HG03460 (cell line): ENCODE measurements at regions not wholly inside any gene's neighbourhood (a gene's known extent, or its start where the extent isn't known, plus 50 kb on each side); places are given as distances from the start of the nearest gene placed in this dataset.

Experiments
- ATAC-seq: cut with Tn5 transposase; IDR thresholded peaks from one replicate; pipeline ENCODE4 v1.9.1; 2021; ENCODE audit not compliant: unreplicated experiment

GRCh38 chr2:200054681-200055468 is 99.5 kb downstream of the MAIP1 start:
- ATAC-seq = no peak

DNA sequence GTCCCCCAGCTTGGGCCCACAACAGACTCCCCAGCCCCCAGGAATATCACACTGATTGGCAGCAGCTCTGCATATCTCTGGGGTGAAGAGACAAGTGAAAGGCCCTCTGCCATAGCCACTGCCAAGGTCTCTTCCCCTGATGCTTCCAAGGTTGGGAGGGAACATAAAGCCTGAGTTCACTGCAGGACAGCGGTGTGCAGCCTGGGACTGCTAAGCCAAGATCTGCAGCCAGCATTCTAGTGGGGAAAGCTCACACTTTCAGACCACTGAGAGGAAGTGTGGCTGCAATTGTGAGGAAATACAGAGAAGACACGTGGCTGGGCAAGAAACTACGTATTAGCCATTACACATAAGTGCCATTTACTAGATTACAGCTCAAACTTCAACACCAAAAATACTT is 100.7 kb downstream of the MAIP1 start:
- no peak for ATAC-seq

DNA sequence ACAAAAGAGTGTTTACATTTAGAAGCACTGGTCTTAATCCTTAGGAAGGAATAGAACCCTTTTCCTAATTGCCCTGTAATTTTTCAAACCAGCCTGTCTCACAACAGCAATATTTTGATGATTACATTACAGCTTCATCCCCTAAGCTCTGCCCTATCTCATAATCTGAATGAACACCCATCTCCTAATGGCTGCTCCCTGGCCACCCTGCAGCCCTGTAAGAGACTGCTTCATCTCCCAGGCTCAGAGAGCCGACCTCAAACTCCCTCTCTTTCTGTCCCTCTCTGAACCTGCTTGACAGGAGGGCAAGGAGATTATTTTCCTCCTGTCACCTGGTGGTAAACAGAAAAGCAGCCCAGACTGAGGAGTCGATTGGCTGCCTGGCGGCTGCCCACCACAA is 107.8 kb downstream of the MAIP1 start:
- no peak for ATAC-seq

DNA sequence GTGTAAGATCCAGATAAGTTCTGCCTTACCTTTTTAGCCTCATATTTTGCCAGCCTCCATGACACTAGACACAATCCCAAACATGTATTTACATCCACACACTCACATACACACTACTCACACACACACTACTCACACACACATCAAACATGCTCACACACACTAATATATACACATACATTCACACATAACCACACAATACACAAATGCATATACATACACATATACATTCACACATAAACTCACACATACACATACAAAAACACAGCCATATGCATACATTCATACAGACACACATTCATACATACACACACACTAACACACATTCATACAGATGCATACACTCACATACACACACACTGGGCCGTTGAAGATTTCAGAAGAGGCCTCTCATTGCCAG is 109.5 kb downstream of the MAIP1 start:
- ATAC-seq = no peak

DNA sequence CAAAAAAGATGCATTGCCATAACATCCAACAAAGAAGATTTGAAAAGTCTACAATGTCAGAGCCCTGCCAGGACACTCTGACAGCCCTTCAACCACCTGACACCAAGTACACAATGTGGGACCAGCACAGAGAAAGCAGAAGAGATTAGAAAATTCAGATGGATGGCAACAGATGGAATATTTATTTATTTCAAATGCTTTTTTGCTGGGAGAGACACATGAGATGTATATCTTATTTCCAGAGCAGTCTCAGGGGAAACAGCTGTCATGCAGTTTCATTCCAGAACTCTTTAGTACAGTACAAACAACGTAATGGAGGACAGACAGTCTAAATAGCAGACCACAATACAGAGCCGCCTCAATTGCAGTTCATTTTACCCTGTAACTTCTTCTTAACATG is 110.1 kb downstream of the MAIP1 start:
- no peak for ATAC-seq

GRCh38 chr2:200066417-200066816 is 111.0 kb downstream of the MAIP1 start:
- no peak for ATAC-seq

DNA sequence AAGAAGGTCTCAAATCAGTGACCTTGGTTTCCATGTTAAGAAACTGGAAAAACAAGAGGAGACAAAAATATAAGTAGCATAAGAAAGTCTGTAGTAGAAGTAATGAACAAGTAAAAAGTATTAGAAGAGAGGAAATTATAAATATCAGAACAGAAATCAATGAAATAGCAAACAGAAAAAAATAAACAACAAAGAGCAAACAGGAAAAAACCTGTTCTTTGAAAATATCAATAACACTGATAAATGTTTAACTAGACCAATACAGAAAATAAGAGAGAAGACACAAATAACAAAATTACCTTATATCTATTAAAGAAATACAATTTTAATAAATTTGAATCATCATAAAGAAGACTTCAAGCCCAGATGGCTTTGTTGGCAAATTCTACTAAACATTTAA is 113.3 kb downstream of the MAIP1 start:
- no peak for ATAC-seq

DNA sequence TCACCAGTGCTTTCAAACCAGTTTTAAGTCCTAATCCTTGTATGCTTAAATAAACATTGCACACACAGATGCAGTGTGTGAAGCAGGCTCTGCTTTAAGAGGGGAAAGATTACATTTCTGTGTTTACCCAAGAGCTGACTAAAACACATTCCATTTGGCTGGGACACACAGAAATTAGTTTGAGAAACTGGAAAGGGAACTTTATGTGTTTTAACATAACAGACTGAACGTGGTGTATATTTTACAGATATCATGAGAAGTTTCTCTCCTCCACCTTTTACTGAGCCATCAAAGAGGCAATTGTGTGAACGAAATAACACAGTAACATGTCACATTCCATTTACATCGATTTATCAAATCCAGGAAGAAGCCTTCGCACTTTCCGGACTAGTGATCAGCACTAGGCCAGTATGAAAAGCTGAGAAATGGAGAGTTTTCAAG is 121.8 kb downstream of the MAIP1 start:
- ATAC-seq = no peak

- ATAC-seq = no peak
Measured at GRCh38 chr2:200077838-200078237, 122.5 kb downstream of the MAIP1 start.

GRCh38 chr2:200079356-200079755 is 124.0 kb downstream of the MAIP1 start:
- ATAC-seq = no peak

DNA sequence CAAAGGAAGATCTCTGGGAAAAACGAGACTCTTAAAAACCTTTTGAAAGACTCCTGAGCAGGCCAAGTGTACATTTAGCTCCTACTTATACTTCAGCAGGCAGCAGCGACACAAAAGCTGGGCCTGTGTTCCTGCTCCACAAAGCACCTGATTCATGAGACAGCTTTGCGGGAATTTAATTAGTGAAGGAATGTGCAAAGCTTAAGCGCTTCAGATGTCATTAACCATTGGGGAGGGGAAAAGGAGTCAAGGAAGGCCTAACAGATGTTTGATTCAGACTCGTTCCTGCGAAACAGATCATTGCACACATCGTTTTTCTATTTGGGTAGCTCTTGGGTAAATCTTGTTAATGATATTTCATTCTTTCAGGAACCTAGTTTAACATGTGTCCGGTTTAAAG is 125.9 kb downstream of the MAIP1 start:
- no peak for ATAC-seq

DNA sequence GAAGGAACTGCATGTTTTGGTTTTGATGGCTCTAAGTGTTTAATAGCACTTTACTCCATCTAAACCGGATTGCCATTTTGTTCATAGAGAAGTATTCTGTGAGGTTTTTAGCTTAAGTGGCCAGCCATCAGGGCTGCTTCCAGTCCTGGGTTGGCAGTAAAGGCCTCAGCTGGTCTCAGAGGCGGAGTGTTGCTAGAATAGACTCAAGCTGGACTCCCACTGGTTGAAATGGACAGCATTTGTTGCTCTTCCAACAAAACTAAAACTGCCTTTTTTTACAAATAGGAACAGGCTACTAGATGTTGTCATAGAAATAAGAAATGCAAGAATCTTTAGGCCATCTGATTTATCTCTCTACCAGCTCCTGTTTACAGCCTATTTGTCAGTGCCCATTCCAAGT is 126.4 kb downstream of the MAIP1 start:
- no peak for ATAC-seq

DNA sequence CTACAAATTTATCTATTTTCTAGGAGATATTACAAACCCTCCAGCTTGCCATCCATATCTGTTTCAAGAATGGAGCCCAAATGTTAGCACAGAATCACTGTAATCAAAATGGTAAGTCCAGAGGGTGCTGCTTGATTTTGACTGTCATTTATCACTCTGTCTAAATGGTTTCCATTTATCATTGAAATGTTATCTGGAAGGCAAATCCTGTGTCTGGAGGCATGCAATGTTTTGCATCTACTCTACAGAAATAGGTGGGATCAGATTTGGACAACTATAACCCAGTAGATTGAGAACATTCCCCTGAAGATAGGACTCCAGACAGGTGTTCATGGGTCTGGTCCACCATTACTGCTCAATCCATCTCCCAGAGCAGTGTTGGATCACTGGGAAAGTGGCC is 128.7 kb downstream of the MAIP1 start:
- ATAC-seq = no peak

DNA sequence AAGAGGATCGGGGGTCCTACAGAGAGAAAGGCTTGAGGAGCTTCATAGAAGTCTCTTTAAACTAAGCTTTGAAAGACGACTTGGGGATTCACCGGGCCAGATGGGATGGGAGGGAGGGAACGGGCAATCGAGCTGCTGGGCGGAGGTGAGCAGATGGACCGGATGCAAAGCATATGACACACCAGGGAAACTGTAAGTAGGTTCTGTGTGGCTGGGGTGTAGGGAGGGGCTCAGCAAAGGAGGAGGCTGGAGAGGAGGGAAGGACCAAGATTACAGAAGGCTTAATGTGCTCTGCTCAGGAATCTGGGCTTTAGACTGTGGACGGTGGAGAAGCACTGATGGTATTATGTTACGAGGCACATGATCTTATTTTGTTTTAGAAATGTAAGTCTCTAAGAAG is 131.5 kb downstream of the MAIP1 start:
- no peak for ATAC-seq

DNA sequence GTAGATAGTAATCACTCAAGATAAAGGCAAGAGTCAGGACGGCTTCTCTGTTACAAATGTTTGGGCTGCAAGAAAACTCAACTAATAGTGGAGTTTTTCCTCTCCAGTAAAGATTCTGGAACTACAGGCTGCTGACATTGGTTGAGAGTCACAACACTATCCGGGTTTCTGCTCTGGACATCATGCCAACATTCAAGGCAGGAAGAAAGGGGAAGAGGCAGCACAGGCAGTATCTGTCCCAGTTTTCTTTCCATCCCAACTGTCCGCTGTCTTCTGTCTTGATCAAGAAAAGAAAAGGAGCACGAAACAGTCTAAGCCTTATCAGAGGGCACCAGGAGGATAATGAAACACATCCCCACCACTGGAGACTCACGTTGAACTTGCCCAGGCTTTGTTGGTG is 132.1 kb downstream of the MAIP1 start:
- no peak for ATAC-seq

DNA sequence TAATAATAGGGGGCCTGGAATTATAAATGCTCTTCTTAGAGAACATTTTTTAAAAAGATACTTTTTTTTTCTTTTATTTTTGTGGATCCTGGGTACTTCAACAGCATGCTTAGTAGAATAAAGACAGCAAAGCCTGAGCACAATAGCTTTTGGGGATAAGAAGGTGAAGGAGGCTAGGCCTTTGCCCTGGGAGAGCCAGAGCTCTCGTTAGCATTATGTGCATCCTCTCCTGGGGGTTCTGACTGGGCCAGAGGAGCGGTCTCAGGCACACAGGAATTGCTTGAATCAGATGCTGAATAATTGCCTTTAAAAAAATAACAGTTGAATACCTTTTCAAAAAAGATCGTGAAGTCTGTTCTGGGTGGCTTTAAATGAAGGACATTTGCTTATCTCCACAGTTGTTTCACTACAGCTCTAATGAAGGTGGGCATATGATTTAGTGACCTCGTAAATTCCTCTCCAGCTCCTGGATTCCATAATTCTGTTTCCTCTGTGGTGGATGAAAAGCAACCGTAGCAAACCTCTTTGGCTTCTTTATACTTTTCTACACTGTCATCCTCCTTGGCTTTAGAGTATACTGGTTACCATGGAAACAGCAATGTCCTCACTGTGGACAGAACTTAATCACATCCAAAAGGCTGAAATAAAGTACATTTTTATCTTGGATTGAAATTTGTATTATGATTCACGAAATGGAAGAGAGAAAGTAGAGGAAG is 133.8 kb downstream of the MAIP1 start:
- no peak for ATAC-seq

- ATAC-seq = no peak
Measured at GRCh38 chr2:200089756-200090109, 134.4 kb downstream of the MAIP1 start.

DNA sequence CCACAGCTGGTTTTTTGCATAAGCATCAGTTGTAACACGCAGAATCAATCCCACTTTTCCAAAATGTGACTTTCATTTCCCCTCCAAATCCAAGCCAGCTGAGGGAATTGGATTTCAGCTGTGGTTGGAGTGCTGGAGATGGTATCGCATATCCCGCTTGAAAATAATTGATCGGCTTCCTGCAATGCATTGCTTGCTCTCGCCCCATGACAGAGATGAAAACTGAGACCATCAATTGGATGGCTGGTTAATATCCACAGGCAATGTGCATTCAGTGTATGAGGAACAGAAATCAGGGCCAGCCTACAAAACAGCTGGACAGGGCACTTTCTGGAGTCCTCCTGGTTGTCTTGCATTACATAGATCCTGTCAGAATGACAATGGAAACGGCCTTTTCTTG is 135.3 kb downstream of the MAIP1 start:
- no peak for ATAC-seq

- no peak for ATAC-seq
Measured at GRCh38 chr2:200091126-200091525, 135.7 kb downstream of the MAIP1 start.

DNA sequence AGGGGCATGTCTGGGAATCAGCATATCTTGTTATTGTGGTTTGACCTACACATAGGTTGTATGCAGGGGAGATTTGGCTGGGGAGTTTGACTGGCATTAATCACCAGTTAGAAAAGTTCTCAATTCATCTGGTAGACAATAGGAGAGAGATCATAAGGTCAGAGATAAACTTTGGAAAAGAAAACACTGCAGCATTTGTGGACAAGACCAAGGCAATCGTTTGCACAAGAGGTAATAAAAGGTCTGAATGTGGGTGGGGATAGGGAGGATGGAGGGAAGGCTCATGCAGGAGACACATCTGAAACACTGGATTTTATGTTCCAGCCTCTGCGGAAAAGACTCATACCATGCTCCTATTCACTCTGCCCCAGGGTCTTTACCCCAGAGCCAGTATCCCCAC is 136.9 kb downstream of the MAIP1 start:
- no peak for ATAC-seq

DNA sequence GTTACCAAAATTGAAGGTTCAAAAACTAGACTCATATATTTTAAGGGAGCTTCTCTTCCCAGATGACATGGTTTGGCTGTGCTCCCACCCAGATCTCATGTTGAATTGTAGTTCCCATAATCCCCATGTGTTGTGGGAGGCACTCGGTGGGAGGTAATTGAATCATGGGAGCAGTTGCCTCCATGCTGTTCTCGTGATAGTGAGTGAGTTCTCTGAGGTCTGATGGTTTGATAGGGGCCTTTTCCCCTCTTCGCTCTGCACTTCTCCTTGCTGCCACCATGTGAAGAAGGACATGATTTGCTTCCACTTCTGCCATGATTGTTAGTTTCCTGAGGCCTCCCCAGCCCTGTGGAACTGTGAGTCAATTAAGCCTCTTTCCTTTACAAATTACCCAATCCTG is 140.1 kb downstream of the MAIP1 start:
- ATAC-seq = no peak

- no peak for ATAC-seq
Measured at GRCh38 chr2:200099256-200099655, 143.9 kb downstream of the MAIP1 start.

GRCh38 chr2:200100027-200100426 is 144.6 kb downstream of the MAIP1 start:
- ATAC-seq = no peak
